C4-2B (cell line): ENCODE measurements at regions not wholly inside any gene's neighbourhood (a gene's known extent, or its start where the extent isn't known, plus 50 kb on each side); places are given as distances from the start of the nearest gene placed in this dataset.

ENCODE experiments used
- ZFX ChIP-seq: fragments of 450-650 bp; IDR thresholded peaks from 2 replicates; pipeline ENCODE4 v1.6.1; 2017
- TF ChIP-seq, protein P1 (sequence below): fragments of 450-650 bp; conservative IDR thresholded peaks from 2 replicates; pipeline ENCODE4 v1.5.1; 2017; ENCODE audit warnings: mild to moderate bottlenecking

DNA sequence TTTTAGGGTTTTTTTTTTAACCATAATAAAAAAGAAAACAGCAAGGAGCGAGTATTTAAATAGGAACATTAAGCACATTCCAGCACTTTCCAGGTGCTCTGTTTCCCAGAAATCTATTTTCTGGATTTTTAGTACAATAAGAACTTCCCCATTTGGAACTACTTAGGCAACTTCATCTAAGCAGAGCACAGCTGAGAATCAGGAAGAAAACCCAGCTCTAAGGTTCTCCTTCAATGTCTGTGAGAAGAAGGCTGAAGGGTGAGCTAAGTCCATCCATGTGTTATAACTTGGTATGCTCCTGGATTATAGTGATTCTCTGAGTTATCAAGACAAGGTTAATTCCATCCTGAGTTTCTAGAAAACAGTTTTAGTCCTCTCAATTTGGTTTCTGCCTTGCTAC, 181.9 kb downstream of the CYP26A1 start:
- TF ChIP-seq, protein P1, sequence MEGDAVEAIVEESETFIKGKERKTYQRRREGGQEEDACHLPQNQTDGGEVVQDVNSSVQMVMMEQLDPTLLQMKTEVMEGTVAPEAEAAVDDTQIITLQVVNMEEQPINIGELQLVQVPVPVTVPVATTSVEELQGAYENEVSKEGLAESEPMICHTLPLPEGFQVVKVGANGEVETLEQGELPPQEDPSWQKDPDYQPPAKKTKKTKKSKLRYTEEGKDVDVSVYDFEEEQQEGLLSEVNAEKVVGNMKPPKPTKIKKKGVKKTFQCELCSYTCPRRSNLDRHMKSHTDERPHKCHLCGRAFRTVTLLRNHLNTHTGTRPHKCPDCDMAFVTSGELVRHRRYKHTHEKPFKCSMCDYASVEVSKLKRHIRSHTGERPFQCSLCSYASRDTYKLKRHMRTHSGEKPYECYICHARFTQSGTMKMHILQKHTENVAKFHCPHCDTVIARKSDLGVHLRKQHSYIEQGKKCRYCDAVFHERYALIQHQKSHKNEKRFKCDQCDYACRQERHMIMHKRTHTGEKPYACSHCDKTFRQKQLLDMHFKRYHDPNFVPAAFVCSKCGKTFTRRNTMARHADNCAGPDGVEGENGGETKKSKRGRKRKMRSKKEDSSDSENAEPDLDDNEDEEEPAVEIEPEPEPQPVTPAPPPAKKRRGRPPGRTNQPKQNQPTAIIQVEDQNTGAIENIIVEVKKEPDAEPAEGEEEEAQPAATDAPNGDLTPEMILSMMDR, result no peak
- TF ChIP-seq ZFX, result no peak
